ENCODE measurements at regions not wholly inside any gene's neighbourhood (a gene's known extent, or its start where the extent isn't known, plus 50 kb on each side); places are given as distances from the start of the nearest gene placed in this dataset.

DNA sequence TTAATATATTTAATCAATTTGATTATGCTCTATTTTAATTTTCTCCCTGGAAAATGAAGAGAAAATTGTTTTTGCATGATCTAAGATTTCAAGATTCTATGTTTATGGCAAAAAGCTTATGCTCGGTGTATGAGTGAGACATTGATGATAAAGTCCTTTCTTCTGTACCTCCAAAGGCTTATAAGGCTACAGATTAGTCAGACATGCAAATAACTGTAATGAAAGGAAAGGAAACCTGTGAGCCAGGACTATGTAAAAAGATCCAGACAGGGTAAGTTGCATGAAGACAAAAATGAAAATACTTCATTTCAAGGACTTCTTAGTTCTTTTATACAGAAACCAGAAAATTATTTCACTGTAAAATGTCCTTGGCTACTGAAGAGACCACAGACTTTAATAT is 52.2 kb upstream of the EDIL3 start:
- H3K9ac ChIP-seq (replicated peaks in 1 of 4; ENCODE audit: extremely low read depth in 1 of 4, low read depth in 3 of 4, low read length in 3 of 4), result no peak overlapping the region
- no peak overlapping the region for H4K91ac ChIP-seq (replicated peaks; ENCODE audit: insufficient read length, low read length)
- no peaks in the 10 kb centered on the region for H3K4me1 ChIP-seq (replicated peaks in 1 of 4; ENCODE audit: control insufficient read depth in 3 of 4, insufficient read depth in 4 of 4, low read length in 3 of 4)
- FAIRE-seq, result no peak
- no peak overlapping the region for H3K18ac ChIP-seq (ENCODE audit: extremely low read depth, low read length)
- no peak overlapping the region for H2BK12ac ChIP-seq (ENCODE audit: low read depth, low read length)
- CTCF ChIA-PET (ENCODE audit: partially characterized antibody), result no interaction called here
- no peaks in the 10 kb centered on the region; a peak in 1 of 8 replicates for H3K36me3 ChIP-seq (ENCODE audit: control insufficient read depth in 2 of 4, insufficient read depth in 4 of 4, low read length in 3 of 4)
- H3K79me2 ChIP-seq (ENCODE audit: control insufficient read depth in 1 of 2, insufficient read depth in 2 of 2, low read length in 2 of 2), result no peaks in the 10 kb centered on the region
- POLR2A ChIA-PET (ENCODE audit: partially characterized antibody), result no interaction called here
- no peaks in the 10 kb centered on the region for H3K9me3 ChIP-seq (ENCODE audit: insufficient read depth in 2 of 2, low read depth in 1 of 2, low read length in 1 of 2)
- no peak overlapping the region for H2BK15ac ChIP-seq (ENCODE audit: low read length)
- H4K20me1 ChIP-seq (replicated peaks in 1 of 2; ENCODE audit: control insufficient read depth in 1 of 2, insufficient read depth in 2 of 2, low read length in 2 of 2), result no peaks in the 10 kb centered on the region
- H4K5ac ChIP-seq (ENCODE audit: insufficient read length, low read depth, low read length), result no peak overlapping the region
- H3K27ac ChIP-seq (ENCODE audit: low read depth, low read length), result no peak overlapping the region
- H2AK5ac ChIP-seq (ENCODE audit: low read depth, low read length), result no peak overlapping the region
- H2BK20ac ChIP-seq (ENCODE audit: low read length), result no peak overlapping the region
- H4K8ac ChIP-seq (ENCODE audit: extremely low read depth, insufficient read depth, low read length), result no peak overlapping the region
- no peak overlapping the region for H3K23ac ChIP-seq (ENCODE audit: insufficient read length)
- no peak overlapping the region for H2BK5ac ChIP-seq (ENCODE audit: low read depth, low read length)
- H3K27me3 ChIP-seq (replicated peaks in 1 of 4; ENCODE audit: control insufficient read depth in 3 of 4, extremely low read depth in 1 of 4, insufficient read depth in 3 of 4, low read length in 3 of 4), result no peaks in the 10 kb centered on the region
- no peaks in the 10 kb centered on the region for H3K79me1 ChIP-seq (ENCODE audit: low read depth, low read length)
- no peak overlapping the region for H2AFZ ChIP-seq (ENCODE audit: low read length)
- no peak overlapping the region for H3K56ac ChIP-seq (replicated peaks; ENCODE audit: insufficient read length, low read depth, low read length)
- no peak overlapping the region for H2BK120ac ChIP-seq (replicated peaks; ENCODE audit: low read depth, low read length)
- TF ChIP-seq HDAC2 (IDR thresholded peaks at IDR 0.05; ENCODE audit: borderline replicate concordance in 1 of 2, low read depth in 2 of 2, low read length in 2 of 2) (no peak), EP300 (IDR thresholded peaks at IDR 0.05; ENCODE audit: borderline replicate concordance in 1 of 2, low read depth in 2 of 2, low read length in 2 of 2) (no peak), KDM1A (IDR thresholded peaks at IDR 0.05; ENCODE audit: borderline replicate concordance, low read length) (no peak), CBX5 (IDR thresholded peaks at IDR 0.05; ENCODE audit: low read depth, low read length) (no peak), ASH2L (IDR thresholded peaks at IDR 0.05; ENCODE audit: low read length) (no peak), CBX8 (IDR thresholded peaks at IDR 0.05; ENCODE audit: borderline replicate concordance, low read depth, low read length) (no peak)
- TF ChIP-seq, protein P1, sequence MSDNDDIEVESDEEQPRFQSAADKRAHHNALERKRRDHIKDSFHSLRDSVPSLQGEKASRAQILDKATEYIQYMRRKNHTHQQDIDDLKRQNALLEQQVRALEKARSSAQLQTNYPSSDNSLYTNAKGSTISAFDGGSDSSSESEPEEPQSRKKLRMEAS (IDR thresholded peaks at IDR 0.05), result no peak
- no peak overlapping the region for H3K14ac ChIP-seq (ENCODE audit: insufficient read length)
- H3K4ac ChIP-seq (replicated peaks; ENCODE audit: insufficient read length, low read depth, low read length), result no peak overlapping the region
- H3K23me2 ChIP-seq (ENCODE audit: low read depth, low read length), result no peaks in the 10 kb centered on the region
- WGBS, 2 experiments (ENCODE audit: extremely low coverage in 1 of 2, insufficient coverage in 1 of 2, insufficient read length in 1 of 2, insufficient replicate concordance in 2 of 2, low coverage in 1 of 2, low lambda C conversion rate in 2 of 2, missing lambda C conversion rate in 1 of 2), result 95% methylated on average over 1 of the region's 1 CpG; no CpG with 5 or more reads in 1 of the 2 experiments
- DNase-seq (ENCODE audit: low read depth in 1 of 2, low spot score in 2 of 2), result no peak
- no peak overlapping the region for H3K4me2 ChIP-seq (ENCODE audit: insufficient read depth in 1 of 2, low read depth in 2 of 2, low read length in 2 of 2)
- no peak overlapping the region for H3K4me3 ChIP-seq (ENCODE audit: extremely low read depth in 1 of 4, insufficient read depth in 2 of 4, low read depth in 3 of 4, low read length in 4 of 4)

Measured in H1 (cell line).